NCI-H1417 (cell line): ENCODE measurements at regions not wholly inside any gene's neighbourhood (a gene's known extent, or its start where the extent isn't known, plus 50 kb on each side); places are given as distances from the start of the nearest gene placed in this dataset.
A peak's percentile ranks its signal among the peaks of the same experiment; 100 is the strongest.

ENCODE experiments used
- DNase-seq, 3 experiments: peaks; one replicate each; lab custom pipeline; 2025; lab: John Stamatoyannopoulos, UW

- DNase-seq = no peak
These were observed 1072.1 kb upstream of the WWC1 start for GRCh38 chr5:167219298-167219697.

DNA sequence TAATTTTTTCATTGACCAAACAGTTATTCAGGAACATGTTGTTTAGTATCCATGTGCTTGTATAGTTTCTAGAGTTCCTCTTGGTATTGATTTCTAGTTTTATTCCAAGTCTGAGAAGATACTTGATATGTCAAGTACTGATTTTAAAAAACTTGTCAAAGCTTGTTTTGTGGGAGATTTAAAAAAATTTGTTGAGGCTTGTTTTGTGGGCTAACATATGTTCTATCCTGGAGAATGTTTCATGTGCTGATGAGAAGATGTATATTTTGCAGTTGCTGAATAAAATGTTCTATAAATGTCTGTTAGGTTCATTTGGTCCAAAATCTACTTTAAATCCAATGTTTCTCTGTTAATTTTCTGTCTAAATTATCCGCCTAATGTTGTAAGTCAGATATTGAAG, 1065.1 kb upstream of the WWC1 start:
- DNase-seq = no peak

GRCh38 chr5:167228134-167228533, 1063.3 kb upstream of the WWC1 start:
- DNase-seq = no peak

- no peak for DNase-seq
These were observed 1061.7 kb upstream of the WWC1 start for GRCh38 chr5:167229751-167230150.

DNA sequence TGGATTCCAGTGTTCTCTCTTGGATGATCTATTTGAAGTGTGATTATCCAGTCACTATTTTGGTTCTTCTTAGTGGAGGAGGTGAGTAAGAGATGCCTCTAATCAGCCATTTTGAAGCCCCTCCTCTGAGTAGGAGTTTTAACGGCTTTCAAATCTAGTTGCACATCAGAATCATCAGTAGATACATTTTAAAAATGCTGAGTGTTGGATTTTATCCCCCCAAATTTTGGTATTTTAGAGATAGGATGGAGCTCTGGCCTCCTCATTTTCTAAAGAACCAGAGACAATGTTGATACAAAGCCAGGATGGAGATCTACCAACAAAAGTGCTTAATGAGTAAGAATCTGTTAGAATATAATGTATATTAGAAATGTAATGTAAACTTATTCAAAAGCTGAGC, 1061.0 kb upstream of the WWC1 start:
- no peak for DNase-seq

DNA sequence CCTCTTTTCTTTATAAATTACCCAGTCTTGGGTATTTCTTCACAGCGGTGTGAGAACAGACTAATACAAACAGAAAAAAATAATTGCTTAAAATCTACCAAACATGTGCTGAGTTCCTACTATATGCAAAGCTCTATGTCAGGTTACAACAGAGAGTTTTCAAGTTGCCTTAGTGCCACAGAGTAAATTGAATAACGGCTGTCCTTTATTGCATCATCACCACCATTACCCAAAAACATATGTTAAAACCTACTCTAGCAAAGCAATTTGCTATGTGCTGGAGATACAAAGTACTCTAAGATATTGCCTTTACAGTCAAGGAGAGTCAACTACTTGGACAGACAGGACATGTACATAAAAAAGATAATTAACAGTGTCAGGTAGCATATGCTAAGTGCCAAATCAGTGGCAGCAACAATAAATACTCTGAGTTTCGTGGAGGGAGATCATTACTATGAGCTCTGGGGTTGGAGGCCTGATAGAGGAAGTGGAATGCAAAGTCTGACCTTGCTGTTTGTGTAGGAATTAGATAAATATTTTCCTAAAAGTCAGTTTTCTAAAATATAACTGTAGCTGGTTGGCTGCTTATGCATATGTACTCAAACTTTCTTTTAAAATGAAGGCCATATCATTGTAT, 1058.7 kb upstream of the WWC1 start:
- DNase-seq = no peak

DNA sequence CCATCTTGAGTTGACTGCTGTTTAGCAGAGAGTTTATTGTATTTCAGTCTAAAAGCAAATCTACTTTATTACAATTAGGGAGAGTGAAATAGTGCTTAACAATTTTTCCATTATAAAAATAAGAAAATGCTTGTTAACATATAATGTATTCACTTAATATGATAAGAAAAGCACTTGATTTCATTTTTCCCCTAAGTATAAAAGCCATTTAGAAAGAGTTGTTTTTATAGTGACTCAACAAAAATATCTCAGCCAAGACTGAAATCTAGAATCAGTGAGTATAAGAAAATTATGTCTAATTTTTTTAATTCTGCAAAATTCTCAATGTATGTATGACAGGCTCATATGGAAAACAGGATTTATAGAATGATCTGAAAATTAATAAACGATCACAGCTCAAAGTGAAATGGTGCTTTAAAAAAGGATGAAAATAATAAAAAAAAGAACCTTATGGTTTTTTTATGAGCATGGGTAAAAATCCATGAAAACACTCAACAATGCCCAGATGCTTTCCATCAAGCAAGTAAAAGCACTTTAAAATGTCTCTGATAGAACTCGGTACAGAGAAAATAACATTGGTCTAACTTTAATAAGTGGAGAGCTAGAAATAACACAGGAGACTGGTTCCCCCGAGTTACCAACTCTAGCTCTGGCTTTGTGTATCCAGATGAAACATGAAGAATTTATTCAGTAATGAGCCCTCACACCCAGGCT, 1057.8 kb upstream of the WWC1 start:
- no peak for DNase-seq

DNA sequence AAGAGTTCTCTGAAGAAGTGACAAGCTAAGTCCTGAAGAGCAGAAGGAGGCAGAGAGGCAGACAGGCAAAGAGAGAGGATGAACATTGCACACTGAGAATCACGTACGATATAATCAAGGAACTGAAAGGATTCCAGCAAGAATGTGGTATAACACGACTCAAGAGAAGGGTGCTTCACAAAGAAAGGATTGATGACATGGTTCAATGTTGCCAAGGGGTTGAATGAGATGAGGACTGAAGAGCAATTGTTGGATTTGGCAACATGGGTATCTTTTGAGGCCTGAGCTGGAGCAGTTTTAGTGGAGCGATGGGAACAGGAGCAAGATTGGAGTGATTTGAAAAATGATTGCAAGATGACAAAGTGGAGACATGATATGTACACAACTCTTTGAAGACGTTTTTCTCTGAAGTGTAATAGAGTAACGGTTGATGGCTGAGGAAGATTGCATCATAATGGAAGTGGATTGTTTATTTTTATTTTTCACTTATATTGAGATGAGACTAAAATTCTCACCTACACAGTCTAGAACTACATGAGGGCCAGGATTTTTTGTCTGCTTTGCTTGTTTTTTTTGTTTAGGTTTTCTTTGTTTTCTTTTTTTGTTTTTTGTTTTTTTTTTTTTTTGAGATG, 1049.9 kb upstream of the WWC1 start:
- no peak for DNase-seq

DNA sequence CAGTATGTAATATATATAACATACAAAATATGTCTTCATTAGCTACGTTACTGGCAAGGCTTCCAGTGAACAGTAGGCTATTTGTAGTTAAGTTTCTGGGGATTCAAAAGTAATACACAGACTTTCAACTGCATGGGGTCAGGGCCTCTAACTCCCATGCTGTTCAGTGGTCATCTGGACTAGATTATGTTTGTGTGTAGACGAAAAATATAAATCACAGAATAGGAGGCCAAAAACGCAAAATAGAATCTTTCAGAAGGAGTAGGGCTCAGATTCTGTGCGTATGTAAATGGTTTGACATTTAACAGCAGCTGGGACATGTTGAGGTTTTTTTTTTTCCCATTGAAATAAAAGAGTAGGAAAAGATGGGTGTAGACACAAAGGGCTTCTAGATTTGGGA, 1048.7 kb upstream of the WWC1 start:
- DNase-seq = no peak

- no peak for DNase-seq
These were observed 1048.0 kb upstream of the WWC1 start for GRCh38 chr5:167243463-167243862.

DNA sequence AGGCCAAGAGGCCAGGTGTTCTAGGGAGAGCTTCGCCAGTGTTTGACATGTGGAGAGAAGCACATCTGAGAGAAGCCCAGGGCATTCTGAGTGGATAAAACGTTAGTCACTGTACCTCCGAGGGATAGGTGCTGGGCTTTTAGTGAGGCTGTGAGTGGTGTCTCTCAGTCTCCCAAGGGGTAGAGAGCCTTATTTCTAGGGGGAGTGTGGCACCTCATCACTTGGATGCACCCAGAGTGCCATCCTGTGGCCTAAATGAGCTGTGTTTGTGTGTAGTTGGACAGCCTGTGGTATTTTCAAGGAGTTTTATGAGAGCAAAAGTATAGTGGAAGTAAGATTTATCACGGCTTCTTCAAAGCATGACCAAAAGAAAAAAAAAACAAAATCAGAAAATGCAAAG, 1046.9 kb upstream of the WWC1 start:
- DNase-seq = no peak

DNA sequence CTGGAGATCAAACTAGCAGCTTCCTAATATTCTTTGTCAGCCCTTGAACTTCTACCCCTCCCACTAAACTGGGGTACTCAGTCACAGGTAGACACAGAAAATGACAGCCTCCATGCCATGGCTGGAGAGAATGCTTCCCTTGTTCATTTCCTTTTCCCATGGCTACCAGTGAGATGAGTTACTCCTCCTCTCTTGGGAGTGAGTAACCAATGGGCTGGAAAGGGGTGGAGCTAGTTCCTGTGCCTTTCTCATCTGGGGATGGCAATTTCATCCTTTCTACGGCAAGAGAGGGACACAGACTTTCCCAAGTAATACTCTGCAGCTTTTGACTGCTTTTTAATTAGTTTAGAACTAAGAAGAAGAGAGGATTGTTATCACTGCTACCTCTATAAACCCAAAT, 1045.6 kb upstream of the WWC1 start:
- no peak for DNase-seq

- no peak for DNase-seq
These were observed 1043.6 kb upstream of the WWC1 start for GRCh38 chr5:167247816-167248215.

DNA sequence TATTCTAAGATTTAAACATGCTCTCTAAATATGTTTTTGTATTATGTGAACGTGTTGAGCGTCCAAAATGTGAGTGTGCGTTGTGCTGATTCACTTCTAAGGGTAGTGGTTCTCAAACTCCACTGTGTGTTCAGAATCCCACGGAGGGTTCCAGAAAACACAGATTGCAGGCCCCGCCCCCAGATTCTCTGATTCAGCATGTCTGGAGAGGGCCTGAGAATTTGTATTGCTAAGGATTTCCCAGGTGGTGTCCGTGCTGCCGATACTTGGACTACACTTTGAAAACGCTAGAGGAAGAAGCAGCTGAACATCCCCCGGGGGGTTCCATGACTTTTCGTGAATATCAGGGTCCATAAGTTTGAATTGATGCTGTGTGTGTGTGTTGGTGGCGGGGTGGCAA, 1043.2 kb upstream of the WWC1 start:
- no peak for DNase-seq

DNA sequence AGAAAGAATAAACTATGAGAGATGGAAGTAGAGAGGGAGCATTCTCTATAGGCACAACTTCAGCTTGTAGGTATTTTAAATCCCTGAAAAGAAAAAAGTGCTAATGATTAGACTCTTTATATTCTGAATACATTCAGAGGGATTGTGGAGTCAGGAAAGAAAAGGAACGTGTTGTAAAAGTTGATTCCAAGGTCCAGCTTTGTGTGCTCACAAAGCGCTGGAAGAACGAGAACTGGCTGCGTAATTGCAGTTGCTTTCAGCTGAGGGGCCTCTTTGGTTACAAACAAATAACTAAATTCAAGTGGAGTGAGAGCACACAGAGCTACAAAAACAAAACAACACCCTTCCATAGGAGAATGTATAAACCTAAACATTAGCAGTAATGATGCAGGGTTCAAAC, 1040.4 kb upstream of the WWC1 start:
- no peak for DNase-seq

GRCh38 chr5:167254132-167254531, 1037.3 kb upstream of the WWC1 start:
- DNase-seq = no peak

DNA sequence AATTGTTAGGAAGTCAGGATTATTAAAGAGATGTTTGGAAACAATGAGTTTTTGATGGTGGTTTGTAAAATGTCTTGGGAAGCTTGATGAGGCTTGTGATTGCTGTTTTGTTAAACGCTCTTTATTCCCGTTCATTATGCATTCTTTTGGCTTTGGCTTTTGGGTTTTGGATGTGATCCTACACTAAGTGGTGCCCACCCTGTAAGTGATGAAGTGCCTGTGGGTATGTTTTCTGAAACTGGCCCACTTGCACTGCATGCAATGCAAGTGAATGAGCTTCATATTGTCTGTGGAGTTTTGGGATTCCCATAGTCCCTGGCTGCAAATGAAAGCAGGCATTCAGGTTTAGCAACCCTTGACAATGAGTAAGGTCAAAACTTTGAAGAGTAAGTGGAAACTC, 1035.5 kb upstream of the WWC1 start:
- DNase-seq = no peak

DNA sequence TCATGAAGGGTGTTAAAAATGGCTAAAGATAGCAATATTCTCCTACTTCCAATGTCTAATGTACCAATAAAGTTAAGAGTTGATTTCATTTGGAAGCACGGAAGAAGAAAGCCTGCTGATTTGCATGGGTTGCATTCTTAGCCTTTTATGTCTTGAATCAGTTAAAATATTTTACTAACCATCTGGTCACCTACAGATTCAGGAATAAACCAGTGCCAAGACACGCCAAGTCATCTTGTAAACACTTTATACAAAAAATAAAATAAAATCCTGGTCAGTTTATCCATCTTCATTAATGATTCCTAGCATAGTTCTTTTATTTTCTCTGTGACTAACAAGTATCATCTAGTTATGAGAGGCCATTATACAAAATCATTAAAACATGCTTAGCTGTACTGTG, 1031.6 kb upstream of the WWC1 start:
- DNase-seq = no peak

GRCh38 chr5:167261309-167262100, 1029.9 kb upstream of the WWC1 start:
- DNase-seq = peak in 1 of 3 experiments; percentile 1

- DNase-seq = no peak
These were observed 1028.3 kb upstream of the WWC1 start for GRCh38 chr5:167263185-167263584.

GRCh38 chr5:167264348-167264747, 1027.1 kb upstream of the WWC1 start:
- no peak for DNase-seq

- no peak for DNase-seq
These were observed 1023.1 kb upstream of the WWC1 start for GRCh38 chr5:167268337-167268736.

DNA sequence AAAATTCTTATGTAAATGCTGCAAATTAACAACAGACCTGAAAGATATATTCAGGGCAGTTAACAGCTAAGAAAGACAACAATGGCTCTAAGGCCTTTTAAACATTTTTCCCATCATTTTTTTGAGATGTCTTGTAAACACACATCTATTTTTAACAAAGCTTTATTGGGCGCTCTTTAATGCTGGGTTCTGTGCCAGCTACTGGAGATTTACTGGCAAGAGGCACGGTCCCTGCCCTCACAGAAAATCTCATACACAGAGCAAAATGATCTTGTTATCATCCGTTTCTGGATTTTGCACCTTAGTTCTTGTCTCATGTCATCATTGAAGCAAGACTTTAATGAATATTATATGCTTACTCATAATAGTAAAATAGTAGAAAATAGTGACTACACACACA, 1022.3 kb upstream of the WWC1 start:
- DNase-seq = no peak
